ENCODE measurements at regions not wholly inside any gene's neighbourhood (a gene's known extent, or its start where the extent isn't known, plus 50 kb on each side); places are given as distances from the start of the nearest gene placed in this dataset.

- POLR2A ChIA-PET = no interaction called here
- CTCF ChIA-PET = interaction anchor here (0.9 to 1.5 kb wide), 3 partner anchors 8 to 42 kb away, joined by 3 to 4 read pairs (median 3); no protein-coding TSS in a partner anchor
- DNase-seq (ENCODE audit: extremely low spot score) = no peak
- TF ChIP-seq, protein P1, sequence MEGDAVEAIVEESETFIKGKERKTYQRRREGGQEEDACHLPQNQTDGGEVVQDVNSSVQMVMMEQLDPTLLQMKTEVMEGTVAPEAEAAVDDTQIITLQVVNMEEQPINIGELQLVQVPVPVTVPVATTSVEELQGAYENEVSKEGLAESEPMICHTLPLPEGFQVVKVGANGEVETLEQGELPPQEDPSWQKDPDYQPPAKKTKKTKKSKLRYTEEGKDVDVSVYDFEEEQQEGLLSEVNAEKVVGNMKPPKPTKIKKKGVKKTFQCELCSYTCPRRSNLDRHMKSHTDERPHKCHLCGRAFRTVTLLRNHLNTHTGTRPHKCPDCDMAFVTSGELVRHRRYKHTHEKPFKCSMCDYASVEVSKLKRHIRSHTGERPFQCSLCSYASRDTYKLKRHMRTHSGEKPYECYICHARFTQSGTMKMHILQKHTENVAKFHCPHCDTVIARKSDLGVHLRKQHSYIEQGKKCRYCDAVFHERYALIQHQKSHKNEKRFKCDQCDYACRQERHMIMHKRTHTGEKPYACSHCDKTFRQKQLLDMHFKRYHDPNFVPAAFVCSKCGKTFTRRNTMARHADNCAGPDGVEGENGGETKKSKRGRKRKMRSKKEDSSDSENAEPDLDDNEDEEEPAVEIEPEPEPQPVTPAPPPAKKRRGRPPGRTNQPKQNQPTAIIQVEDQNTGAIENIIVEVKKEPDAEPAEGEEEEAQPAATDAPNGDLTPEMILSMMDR (IDR thresholded peaks at IDR 0.05; ENCODE audit: control extremely low read depth, extremely low read depth, low read depth, missing control alignments) = no peak
Measured at GRCh38 chr3:25899352-25900101, 109.6 kb downstream of the OXSM start.

DNA sequence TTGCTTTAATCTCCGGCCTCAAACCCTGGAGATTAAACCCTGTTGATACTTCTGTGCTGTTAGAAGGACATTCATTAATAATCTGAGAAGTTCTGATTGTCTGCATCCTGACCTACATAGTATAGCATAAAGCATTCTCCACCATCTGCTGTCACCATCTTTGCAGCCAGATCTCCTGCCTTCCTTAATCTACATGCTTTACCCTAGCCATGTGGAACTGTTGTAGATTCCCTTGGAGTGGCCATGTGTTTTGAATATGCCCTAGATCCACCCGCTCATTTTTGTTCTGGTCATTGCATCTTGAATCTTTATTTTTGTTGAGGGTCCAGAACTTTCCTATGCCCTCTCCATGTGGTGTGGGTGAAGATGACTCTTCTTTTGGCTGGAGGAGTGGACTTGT lies 110.3 kb downstream of the OXSM start:
- ChIA-PET CTCF (interaction anchor here (1.2 kb wide), 1 partner anchor 14 kb away, joined by 4 read pairs; no protein-coding TSS in a partner anchor), POLR2A (no interaction called here)
- TF ChIP-seq, protein P1 (IDR thresholded peaks at IDR 0.05; ENCODE audit: control extremely low read depth, extremely low read depth, low read depth, missing control alignments) = no peak
- no peak for DNase-seq (ENCODE audit: extremely low spot score)

DNA sequence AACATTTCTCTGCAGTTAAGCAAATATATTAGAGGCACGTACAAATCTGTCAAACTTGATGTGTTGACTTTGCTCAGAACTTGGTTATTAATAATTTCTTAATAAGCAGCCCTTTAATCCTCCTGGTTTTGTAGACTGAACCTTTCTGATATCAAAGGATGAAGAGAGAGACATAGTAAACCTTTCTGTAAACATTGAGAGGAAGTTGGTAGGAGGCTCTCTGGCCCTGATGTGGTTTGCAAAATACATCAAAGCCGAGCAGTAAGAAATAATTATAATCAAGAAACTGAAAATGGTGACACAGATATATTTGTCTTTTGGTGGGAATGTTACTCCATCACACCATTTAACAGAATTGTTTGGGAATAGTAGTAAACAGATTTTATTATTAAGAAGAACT lies 111.9 kb downstream of the OXSM start:
- CTCF ChIA-PET = interaction anchor here (1.0 to 1.5 kb wide), 3 partner anchors 18 to 254 kb away, joined by 3 to 4 read pairs (median 3); no protein-coding TSS in a partner anchor

DNA sequence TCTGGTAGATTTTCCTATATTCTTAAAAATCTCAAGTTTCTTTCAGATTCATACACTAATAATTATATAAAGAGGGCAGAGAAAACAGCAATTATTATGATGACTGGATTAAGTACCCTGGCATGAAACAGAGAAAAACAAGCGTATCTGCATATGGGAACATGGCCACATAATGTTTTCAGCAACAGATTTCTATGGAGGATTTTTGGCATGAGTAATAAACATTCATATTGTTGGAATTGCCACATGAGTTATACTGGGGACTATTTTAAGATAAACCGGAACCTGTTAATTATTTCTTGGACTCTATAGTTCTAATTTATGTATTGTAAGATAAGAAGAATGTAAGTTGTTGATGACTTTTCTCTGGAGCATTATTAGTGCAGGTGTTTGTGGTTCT lies 112.7 kb downstream of the OXSM start:
- TF ChIP-seq, protein P1 (IDR thresholded peaks at IDR 0.05; ENCODE audit: control extremely low read depth, extremely low read depth, low read depth, missing control alignments) = no peak
- DNase-seq (ENCODE audit: extremely low spot score) = no peak
- POLR2A ChIA-PET = no interaction called here
- CTCF ChIA-PET = no interaction called here

More for the DNA sequence above, 111.9 kb downstream of the OXSM start:
- POLR2A ChIA-PET = no interaction called here
- no peak for DNase-seq (ENCODE audit: extremely low spot score)
- TF ChIP-seq, protein P1 (IDR thresholded peaks at IDR 0.05; ENCODE audit: control extremely low read depth, extremely low read depth, low read depth, missing control alignments) = no peak

DNA sequence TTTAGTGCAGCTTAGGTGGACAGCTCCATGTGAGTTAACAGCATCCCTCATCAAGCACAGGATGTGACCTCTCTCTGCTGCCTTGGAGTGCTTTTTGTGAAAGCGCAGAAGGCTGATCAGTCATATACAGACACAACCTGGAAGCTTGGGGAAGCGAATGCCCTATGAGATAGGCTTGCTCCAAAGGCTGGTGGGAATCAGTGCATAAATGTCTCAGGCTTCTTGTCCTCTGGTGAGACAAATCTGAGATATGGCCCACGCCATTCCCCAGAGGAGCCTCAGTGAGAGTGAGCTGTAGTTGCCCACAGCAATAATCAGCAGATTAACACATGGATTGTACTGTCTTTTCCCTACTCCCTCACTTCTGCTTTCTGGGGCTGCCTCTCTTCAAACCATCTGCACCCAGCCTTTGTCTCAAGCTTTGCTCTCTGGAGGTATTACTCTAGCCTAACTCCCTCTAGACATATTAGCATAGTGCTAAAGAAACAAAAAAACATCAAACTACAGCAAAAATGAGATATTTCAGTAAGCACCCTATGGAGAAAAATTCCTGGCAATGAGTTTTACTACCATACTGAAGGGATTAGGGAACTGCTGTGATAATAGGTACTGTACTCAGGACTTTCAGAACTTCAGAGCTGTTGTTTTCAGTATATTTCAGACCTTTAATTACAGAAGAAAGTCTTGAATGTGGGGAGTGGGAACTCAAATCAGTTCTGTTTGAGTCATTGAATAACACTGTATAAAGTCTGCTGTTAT lies 113.7 kb downstream of the OXSM start:
- CTCF ChIA-PET = interaction anchor here (1.8 kb wide), 1 partner anchor 13 kb away, joined by 5 read pairs; no protein-coding TSS in a partner anchor
- POLR2A ChIA-PET = no interaction called here
- no peak for DNase-seq (ENCODE audit: extremely low spot score)
- TF ChIP-seq, protein P1 (IDR thresholded peaks at IDR 0.05; ENCODE audit: control extremely low read depth, extremely low read depth, low read depth, missing control alignments) = no peak

DNA sequence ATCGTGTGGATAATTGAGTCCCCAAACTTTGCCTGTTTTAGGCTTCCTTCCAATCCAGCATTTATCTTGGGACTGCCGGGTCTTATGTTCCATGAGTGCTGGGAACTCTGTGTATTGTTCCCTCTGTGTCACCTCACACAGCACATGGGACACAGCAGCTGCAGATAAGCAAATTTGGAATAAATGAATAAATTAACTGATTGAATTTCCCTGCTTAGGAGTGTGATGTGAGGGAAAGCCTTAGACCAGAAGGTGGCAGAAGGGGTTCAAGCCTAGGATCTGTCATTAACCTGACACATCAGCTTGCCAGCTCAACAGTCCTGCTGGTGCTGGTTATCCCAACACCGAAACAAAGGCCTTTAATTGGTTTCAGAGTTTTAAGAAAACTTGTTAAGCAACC lies 114.3 kb downstream of the OXSM start:
- CTCF ChIA-PET = interaction anchor here (1.3 to 1.8 kb wide), 3 partner anchors 11 to 12 kb away, joined by 3 to 5 read pairs (median 3); no protein-coding TSS in a partner anchor
- no peak for DNase-seq (ENCODE audit: extremely low spot score)
- TF ChIP-seq, protein P1 (IDR thresholded peaks at IDR 0.05; ENCODE audit: control extremely low read depth, extremely low read depth, low read depth, missing control alignments) = no peak
- POLR2A ChIA-PET = no interaction called here
